Activated CD4-positive, alpha-beta T cell treated with anti-CD3 and anti-CD28 coated beads, Interleukin-2, Interleukin-6, amounts not matched to agents 100 ng/mL and 50 ng/mL, durations not matched to agents 16 hours and 8 hours (primary cell): ENCODE measurements at regions not wholly inside any gene's neighbourhood (a gene's known extent, or its start where the extent isn't known, plus 50 kb on each side); places are given as distances from the start of the nearest gene placed in this dataset.

Experiments
- DNase-seq: peaks from one replicate; pipeline ENCODE4 v3.0.0-alpha.2; 2020

DNA sequence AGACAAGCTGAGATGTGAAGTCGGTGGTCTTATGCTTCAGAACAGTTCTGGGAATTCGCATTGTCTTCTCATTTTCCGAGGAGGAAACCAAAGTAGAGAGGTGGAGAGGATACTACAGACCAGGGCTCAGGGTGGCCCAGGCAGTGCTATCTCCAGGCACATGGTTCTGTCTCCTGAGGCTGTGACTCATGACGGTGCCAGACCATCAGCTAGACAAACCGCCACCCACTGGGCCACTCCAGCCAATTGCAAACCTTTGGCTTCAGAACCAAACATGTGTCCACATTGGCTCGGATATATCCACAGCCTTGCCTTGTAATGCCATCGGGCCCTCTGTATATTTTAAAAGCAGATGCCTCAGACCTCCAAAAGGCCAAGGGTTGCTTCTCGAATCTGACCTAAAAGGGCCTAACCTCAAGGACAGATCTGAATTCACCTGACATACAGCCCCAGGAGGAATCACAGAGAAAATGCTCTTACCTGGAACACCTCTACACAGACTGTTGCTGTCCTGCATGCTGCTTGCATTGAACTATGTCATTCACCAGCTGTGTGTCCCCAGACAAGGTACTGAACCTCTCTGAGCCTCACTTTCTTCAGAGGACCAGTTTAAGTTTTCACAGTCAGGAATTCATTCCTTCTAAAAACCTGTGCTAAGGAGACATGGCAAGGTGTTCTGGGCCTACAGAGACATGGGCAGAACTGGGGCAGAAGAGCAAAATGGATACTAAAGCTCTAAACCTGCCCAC, 224.9 kb upstream of the JUN start:
- no peak for DNase-seq

DNA sequence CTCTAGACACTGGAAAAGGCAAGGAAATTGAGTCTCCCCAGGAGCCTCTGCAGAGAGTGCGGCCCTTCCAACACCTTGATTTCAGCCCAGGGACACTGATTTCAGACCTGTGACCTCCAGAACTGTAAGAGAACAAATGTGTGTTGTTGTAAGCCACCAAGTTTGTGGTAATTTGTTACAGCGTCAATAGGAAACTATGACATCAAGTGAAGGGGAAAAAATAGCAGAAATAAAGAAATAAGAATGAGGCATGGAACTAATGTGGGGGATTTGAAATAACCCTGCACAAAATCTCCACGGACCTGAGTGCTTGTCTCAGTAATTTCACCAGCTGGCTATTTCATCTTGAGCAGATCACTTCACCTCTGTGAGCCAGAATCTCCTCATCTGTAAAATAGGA, 227.8 kb upstream of the JUN start:
- no peak for DNase-seq

DNA sequence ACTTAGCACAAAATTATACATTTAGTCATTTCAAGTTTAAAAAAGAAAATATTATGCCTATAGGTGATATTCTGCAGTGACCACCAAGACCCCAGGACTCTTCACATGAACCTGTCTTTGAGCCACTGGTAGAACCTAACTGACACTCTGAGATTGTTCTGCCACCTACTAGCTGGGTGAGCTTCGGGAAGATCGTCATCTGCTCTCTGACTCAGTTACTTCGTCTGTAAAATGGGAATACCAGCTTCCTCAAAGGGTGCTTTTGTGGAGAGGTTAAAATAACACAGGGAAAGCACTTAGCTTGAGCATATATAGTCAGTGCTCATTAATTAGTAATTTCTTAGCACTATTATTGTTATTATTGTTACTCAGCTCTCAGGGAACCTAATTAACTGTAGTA, 228.5 kb upstream of the JUN start:
- no peak for DNase-seq

DNA sequence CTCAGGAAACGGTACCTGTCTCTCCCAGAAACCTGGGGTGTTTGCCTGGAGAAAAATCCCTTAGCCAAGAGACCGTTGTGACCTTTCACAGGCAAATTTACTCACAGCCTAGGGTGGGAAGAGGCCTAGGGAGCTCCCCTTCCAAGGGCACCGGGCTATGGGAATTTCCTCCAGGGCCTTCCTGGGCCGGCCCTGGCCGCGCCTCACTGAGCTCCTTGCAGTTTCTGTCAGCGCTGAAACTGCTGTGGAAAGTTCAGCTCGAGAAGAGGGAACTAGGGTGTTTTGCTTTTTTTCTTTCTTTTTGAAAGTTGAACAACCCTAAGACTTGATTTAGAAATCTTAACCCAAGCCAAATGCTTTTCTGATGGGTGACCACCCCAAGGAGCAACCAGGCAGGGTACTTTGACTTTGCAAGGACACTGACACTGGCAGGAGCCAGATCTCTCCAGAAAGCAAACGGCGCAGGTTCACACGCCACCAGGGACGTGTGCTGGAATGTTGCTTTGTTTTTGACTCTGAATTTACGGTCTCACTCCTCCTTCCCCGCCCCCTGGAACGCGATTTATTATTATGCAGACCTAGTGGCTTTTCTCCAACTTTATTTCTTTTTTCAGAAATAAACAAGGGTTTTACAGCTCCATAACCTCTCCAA, 229.6 kb upstream of the JUN start:
- DNase-seq = no peak

DNA sequence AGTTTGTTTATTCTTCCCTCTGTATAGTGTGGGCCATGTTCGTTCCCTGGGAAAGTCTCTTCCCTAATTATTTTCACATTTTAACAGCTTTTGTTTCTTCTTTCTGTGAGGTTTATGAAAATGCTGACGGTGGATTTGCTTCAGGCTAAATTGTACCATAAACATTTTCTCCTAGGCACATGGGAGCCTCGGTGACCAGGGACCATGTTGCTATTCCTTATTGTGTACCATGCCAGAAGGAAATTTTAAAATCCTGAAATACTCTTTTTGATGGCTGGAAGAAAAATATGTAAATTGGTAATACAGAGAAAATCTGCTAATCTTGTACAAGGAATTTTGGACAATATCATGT, 230.1 kb upstream of the JUN start:
- no peak for DNase-seq

DNA sequence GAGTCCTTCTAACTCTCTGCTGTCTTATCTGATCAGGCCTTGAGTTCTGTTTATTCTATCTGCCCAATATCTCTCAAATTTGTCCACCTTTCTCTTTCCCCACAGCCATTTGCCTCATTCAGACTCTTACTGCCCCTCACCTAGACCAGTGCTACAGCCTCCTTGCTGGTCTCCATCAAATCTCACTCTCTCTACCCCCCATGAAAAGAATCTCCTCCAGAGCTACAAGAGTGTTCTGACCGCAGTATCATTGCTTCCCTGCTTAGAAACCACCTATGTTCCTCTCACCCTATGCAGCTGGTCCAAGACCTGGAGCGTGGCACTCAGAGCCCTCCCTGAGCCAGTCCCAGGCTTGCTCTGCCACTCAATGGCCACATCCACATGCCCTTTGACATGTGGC, 231.0 kb upstream of the JUN start:
- no peak for DNase-seq

DNA sequence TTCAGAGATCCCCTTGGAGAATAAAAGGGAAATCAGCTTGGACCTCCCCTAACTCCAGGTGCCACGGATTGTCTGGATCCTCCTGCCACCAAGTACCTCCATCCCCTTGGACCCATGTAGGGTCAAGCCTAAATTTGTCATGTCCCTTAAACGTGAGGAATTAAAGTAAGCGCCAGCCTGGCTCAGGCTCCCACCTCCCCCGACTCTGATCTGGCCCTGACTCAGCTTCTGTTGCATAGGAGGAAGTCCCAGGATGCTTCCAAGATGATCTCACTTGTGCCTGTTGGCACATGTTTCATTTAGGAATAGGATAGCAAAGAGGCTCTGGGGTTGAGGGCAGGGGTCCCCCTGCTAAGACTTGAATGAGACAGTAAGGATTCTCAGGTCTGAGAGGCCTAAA, 231.9 kb upstream of the JUN start:
- DNase-seq = no peak

DNA sequence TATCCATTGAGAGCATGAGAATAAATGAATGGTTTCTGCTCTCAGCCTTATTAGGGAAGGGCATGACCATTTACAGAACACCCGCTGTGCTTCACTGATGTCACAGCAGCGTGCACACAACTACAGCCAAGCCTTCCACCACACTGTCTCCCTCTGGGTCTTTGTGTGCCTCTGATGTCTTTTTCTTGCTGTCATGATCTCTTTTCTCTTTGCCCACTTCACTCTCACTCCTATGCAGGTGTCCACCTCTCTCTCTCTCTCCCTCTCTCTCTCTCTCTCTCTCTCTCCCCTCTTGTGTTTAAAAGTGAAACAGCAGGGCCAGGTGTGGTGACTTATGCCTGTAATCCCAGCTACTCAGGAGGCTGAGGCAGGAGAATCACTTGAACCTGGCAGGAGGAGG, 232.5 kb upstream of the JUN start:
- DNase-seq = no peak

DNA sequence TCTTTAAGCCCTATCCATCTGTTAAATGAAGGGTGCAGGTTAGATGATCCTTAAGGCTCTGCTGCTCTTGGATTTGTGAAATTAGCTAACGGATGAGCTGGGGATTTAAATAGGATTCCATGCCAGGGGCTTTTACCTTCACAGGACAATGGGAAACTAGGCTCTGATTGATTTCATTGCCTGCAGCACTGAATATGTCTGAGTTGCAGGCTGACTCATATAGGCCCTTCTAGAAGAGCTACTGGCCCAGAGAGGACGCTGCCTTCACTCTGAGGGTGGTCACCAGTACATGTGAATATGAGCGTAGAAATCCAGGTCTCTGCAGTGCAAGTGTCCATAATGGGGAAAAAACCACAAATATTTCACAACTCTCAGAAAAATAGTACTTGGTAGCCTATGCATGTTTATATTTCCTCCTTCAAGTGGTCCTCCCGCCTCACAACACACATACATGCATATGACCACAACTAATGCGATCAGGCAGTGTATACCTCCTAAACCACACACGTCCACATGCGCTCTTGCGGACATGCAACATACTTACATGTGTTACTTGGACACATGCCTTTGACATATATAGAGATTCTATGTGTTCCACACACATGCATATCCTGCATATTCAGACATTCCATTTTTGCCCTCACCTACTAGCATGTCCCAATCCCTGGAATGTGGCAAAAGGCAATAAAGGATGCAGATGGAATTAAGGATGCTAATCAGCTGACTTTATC, 233.8 kb upstream of the JUN start:
- DNase-seq = peak; percentile 9

DNA sequence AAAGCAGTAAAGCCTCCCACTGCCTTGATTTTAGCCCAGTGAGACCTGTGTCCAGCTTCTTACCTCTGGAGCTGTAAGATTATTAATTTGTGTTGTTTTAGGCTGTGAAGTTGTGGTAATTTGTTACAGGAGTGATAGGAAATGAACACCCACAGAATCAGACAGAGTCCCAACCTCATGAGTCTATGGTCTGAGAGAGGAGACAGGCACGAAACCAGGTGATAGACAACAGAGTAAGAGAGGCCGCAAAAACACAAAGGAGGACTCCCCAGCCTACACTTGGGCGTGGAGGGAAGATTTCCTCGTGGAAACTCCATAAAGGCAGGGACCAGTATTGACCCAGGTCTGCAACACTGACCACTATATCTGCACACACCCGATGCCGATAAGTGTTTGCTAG, 234.6 kb upstream of the JUN start:
- no peak for DNase-seq

DNA sequence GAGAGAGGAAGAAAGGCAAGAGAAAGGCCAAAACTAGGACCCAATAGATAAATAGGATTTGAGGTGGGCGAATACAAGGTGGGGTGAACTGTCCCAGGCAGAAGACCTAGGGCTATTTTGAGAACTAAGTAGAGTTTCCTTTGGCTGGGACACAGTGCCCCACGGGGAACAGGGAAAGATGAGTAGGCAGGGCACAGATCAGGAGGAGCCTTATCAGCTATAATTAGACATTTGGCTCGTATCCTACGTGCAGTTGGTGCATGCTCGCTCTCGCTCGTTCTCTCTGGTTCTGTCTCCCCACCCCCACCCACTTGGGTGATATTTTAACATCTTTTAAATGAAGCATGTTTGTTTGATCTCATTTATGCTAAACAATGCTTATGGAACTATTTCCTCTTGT, 235.0 kb upstream of the JUN start:
- DNase-seq = no peak

DNA sequence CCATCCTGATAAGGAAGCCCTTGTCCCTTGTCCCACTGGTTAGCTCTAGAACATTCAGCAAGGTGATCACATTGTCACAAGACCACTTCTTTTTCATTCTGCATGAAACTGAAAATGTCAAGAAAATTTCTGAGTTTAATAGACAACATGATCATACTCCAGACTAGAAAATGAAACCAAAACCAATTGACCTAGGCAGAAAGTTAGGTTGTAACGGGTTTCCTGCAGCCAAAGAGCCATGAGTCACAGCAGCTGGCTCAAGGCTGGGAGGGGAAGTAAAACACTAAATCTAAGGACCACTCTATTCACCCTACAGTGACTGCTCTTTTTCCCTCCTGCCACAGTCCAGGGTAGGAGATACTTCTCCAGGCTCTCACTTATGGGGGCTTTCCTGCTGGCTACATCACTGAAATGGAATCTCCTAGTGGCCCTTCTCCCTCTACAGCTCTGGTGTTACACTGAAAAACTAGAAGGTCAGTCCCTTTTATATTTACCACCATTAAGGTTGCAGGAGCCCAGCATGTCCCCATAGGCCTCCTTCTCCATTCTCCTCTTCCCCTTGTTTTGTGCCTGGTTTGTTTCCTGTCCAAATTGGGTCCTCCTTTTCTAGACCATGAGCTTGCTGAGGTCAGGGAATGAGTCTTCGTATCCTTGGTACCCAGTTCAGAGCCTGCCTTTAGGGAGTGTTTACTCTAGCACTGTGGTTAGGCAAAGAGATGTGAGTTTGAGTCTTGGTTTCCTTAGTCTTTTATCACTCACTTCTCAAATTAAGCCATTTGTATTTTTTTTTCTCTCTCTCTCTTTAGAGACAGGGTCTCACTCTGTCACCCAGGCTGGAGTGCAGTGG, 236.5 kb upstream of the JUN start:
- DNase-seq = peak; percentile 79

DNA sequence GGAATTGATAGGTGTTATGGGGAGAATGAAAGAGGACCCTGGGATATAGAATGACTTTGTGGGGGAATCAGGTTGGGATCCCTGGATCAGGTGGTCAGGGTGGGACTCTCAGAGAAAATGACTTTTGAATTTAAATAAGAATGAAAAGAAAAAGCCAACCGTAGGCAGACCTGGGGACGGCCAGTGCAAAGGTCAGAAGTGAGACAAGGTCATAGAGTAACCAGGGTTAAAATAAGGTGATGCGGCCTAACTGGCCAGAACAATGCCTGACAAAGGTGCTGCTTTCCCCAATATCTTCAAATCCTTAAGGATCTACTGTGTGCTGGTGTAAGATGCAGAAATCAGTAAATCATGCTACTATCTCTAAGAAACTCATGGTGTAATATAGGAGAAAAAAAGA, 238.4 kb upstream of the JUN start:
- no peak for DNase-seq

DNA sequence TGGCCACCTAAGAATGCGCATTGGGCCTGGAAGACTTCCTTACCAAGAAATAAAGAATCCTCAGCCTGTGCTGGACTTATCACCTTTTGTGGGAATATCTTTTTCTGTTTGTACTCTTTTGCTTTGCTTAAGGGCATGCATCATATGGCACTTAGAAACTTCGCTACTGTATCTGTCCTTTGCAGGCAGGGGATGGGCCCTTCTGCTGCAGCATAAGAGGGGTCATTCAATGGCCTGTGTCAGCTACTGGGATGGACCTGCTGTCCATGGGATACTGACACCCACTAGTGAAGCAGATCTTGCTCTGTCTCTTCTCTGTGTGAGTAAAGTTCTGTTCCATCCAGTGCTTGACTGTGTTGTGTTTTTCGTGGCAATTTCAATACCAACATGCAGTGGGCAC, 239.0 kb upstream of the JUN start:
- no peak for DNase-seq

DNA sequence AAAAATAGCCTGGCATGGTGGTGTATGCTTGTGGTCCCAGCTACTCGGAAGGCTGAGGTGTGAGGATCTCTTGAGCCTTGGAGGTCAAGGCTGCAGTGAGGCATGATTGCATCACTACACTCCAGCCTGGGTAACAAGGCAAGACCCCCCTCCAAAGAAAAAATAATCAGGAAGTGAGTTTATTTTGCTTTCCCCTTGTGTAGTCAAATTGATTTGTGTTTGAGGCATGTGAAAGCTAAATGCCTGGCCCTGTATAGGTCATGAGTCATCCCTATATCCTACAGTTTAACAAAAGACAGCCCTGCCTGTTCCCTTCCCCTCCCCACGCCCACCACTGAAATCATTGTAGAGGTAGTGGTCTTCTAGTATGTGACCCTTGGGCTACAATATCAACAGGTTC, 241.4 kb upstream of the JUN start:
- peak; percentile 8 for DNase-seq

DNA sequence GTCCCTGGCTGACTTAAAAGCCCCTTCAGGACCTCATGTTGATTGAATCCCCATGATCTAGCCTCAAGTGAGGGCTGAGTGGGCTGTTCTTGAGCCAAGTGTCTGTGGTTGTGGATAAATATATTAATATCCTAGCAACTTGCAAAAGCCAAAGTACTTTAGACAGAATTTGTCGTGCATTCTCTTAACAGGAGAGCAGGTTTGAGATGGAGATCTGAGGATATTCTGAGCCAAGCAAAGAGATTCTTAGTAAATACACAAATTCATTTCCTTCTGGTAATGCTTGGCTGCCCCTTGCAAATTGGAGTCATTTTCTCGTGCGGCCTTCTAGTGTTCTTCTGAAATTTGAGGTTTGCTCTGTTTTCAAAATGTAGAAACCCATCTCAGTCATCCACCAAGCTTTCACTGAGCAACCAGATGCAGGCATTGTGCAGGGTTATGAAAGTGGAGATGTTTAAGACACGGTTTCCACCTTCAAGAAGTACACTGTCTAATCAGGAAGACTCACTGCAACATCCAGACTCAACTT, 242.1 kb upstream of the JUN start:
- DNase-seq = peak; percentile 34

DNA sequence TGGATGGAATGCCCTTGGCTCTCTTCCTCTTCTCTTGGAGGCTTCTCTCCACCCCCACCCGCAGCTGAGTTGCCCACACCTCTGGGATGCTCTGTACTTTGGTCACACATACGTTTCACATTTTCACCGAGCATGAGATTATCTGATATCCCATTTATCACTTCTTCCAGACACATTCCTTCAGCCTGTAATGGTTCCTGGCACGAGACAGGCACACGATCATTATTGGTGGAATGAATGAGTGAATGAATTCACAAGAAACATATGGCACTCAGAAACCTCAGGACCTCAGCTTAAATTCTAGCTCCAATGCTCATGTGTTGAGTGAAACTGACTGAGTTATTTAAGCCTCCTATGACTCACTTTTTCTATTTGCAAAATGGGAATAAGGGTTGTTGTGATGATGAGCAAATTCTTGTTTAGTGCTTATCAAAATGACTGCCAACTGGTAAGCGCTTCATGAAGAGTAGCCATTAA, 242.7 kb upstream of the JUN start:
- peak; percentile 61 for DNase-seq

DNA sequence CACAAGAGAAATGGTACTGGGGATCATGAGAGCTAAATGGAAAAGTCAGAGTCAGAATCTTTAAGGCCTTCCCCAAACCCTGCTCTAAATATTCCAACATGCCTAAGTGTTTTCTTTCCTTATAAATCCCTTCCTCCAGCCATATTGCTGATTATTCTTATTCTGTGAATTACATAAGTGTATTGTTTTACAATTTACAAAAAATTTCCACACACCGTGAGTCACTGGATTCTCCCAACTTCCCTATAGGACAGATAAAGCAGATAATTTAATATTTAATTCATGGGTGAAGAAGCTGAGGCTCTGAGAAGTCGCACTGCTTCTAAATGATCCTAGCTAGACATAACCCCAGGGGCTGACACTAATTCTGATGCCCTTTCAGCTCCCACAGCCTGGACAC, 243.3 kb upstream of the JUN start:
- no peak for DNase-seq

DNA sequence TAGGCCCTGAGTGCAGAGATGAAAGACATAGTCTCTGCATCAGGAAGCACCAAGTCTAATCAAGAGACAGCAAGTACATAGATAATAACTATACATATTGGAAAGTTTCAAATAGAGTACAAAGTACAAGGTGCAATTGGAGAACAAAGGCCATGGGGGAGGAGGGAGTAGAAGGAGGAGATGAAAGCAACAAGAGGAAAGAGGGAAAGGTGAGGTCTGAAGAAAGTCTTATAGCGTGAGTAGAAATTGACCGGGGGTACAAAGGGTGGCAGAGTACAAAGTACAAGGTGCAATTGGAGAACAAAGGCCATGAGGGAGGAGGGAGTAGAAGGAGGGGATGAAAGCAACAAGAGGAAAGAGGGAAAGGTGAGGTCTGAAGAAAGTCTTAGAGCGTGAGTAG, 244.2 kb upstream of the JUN start:
- no peak for DNase-seq

DNA sequence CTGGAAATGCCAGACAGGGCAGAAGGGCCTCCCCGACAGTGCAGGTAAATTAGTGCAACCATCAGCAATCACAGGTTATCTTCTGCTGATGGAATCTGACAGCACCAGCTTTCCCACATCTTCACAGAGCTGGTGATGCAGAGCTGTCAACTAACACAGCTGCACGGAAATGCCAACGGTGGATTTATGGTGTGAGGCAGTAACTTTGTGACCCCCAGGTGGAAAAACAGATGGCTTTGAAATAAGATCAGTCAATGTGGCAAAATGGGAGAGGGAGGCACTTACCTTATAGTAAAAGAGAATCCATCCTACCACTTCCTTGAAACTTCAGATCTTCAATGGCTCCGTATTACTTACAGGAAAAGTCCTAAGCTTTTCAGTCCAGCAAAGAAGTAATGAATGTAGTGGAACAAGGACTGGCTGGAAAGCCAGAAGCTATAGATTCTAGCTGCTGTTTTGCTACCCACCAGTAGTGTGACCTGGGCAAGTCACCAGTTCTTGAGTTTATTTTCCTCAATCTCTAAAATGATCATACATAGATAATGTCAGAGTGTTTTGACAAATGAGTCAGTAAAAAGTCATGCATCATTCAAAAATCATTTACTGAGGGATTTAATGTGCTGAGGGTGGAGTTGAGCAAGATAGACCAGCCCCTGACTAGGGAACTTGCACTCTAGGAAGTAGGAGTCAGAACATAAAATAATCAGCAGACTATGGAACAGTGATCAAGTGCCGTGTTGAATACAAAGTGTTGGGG, 245.7 kb upstream of the JUN start:
- DNase-seq = no peak

DNA sequence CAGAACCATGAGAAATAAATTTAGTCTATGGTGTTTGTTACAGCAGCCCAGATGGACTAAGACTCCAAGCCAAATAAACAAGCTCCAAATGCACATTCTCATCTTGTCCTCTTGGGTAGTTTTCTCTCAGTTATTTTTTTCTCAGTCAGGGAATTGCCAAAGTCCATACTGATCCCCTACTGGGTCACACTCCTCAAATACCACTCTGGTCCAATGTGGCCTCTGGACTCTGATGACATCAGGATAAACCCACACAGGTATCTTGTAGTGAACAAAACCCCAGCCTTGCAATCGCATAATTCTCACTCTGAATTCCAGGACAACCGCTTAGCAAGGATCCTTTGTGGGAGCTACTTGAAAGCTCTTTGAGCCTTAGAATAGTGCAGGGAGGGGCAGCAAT, 248.4 kb upstream of the JUN start:
- DNase-seq = no peak

DNA sequence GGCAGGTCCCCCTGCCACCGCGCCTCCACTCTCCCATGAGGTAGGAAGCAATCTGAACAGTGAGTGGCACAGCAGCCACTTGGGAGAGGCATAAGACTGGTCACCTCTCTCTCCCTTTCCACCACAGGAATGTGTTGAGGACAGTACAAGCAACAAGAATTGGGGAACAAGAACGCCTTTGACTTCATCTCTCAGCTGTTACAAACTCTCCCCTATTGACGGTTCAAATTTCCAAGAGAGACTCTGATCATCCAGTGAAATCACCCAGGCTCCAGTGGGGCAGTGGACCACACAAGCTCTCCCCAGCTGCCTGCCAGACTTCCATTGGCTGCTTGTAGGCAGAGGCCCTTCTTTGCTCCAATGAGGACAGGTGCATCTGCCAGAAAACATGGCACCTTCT, 249.9 kb upstream of the JUN start:
- DNase-seq = no peak
